ENCODE measurements at regions not wholly inside any gene's neighbourhood (a gene's known extent, or its start where the extent isn't known, plus 50 kb on each side); places are given as distances from the start of the nearest gene placed in this dataset.

- no peaks in the 10 kb centered on the region for H3K9me3 ChIP-seq (ENCODE audit: control insufficient read depth, insufficient read depth, low read length)
- no CpG with 5 or more reads among the region's 4 CpGs for WGBS (ENCODE audit: insufficient coverage, insufficient read length)
- H3K36me3 ChIP-seq (ENCODE audit: control insufficient read depth, insufficient read depth, low read length), result no peaks in the 10 kb centered on the region
- no peaks in the 10 kb centered on the region for H3K4me1 ChIP-seq (ENCODE audit: control insufficient read depth, insufficient read depth, low read length)
- DNase-seq (ENCODE audit: low read depth, low spot score), result no peak
- H3K27me3 ChIP-seq (ENCODE audit: control insufficient read depth, insufficient read depth, low read length), result no peaks in the 10 kb centered on the region
- H3K27ac ChIP-seq (ENCODE audit: low read length), result no peak overlapping the region
- no peak overlapping the region for H3K4me3 ChIP-seq (ENCODE audit: low read length)
Observed at GRCh38 chr9:111195766-111196165, 134.3 kb downstream of the OR2K2 start.

- Histone ChIP-seq H3K4me1 (ENCODE audit: control insufficient read depth, insufficient read depth, low read length) (no peaks in the 10 kb centered on the region), H3K27me3 (ENCODE audit: control insufficient read depth, insufficient read depth, low read length) (no peaks in the 10 kb centered on the region), H3K9me3 (ENCODE audit: control insufficient read depth, insufficient read depth, low read length) (no peaks in the 10 kb centered on the region), H3K4me3 (ENCODE audit: low read length) (no peak overlapping the region), H3K36me3 (ENCODE audit: control insufficient read depth, insufficient read depth, low read length) (no peaks in the 10 kb centered on the region), H3K27ac (ENCODE audit: low read length) (no peak overlapping the region)
- no peak for DNase-seq (ENCODE audit: low read depth, low spot score)
Observed at GRCh38 chr9:111193095-111193494, 136.9 kb downstream of the OR2K2 start.

- Histone ChIP-seq H3K36me3 (ENCODE audit: control insufficient read depth, insufficient read depth, low read length) (no peaks in the 10 kb centered on the region), H3K4me3 (ENCODE audit: low read length) (no peak overlapping the region), H3K4me1 (ENCODE audit: control insufficient read depth, insufficient read depth, low read length) (no peaks in the 10 kb centered on the region), H3K27me3 (ENCODE audit: control insufficient read depth, insufficient read depth, low read length) (no peaks in the 10 kb centered on the region), H3K9me3 (ENCODE audit: control insufficient read depth, insufficient read depth, low read length) (no peaks in the 10 kb centered on the region), H3K27ac (ENCODE audit: low read length) (no peak overlapping the region)
- DNase-seq (ENCODE audit: low read depth, low spot score), result no peak
- no CpG with 5 or more reads among the region's 2 CpGs for WGBS (ENCODE audit: insufficient coverage, insufficient read length)
Observed at GRCh38 chr9:111192650-111193049, 137.4 kb downstream of the OR2K2 start.

DNA sequence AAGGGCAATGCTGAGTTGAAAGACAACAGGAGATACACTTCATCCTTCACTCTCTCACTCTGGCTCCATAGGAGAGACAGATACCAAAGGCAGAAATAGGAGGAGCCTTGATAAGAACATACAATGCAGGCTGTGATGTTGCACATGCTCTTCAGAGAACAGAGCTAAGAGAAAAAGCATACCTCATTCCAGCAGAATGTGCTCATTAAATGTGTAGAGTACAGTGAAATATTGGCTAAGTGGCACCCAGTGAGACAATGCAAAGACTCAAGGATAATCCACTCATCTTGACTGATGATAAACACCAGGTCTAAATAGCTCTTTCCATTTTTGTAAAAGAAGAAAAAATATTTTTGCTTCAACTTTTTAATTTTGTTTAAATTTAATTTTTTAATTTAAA is 139.7 kb downstream of the OR2K2 start:
- Histone ChIP-seq H3K4me3 (ENCODE audit: low read length) (no peak overlapping the region), H3K27me3 (ENCODE audit: control insufficient read depth, insufficient read depth, low read length) (no peaks in the 10 kb centered on the region), H3K36me3 (ENCODE audit: control insufficient read depth, insufficient read depth, low read length) (no peaks in the 10 kb centered on the region), H3K4me1 (ENCODE audit: control insufficient read depth, insufficient read depth, low read length) (no peaks in the 10 kb centered on the region), H3K27ac (ENCODE audit: low read length) (no peak overlapping the region), H3K9me3 (ENCODE audit: control insufficient read depth, insufficient read depth, low read length) (no peaks in the 10 kb centered on the region)
- no peak for DNase-seq (ENCODE audit: low read depth, low spot score)

- no peaks in the 10 kb centered on the region for H3K27me3 ChIP-seq (ENCODE audit: control insufficient read depth, insufficient read depth, low read length)
- H3K36me3 ChIP-seq (ENCODE audit: control insufficient read depth, insufficient read depth, low read length), result no peaks in the 10 kb centered on the region
- no CpG with 5 or more reads among the region's 1 CpG for WGBS (ENCODE audit: insufficient coverage, insufficient read length)
- H3K9me3 ChIP-seq (ENCODE audit: control insufficient read depth, insufficient read depth, low read length), result no peaks in the 10 kb centered on the region
- no peak overlapping the region for H3K4me3 ChIP-seq (ENCODE audit: low read length)
- DNase-seq (ENCODE audit: low read depth, low spot score), result no peak
- H3K4me1 ChIP-seq (ENCODE audit: control insufficient read depth, insufficient read depth, low read length), result no peaks in the 10 kb centered on the region
- no peak overlapping the region for H3K27ac ChIP-seq (ENCODE audit: low read length)
Observed at GRCh38 chr9:111187376-111187775, 142.6 kb downstream of the OR2K2 start.

DNA sequence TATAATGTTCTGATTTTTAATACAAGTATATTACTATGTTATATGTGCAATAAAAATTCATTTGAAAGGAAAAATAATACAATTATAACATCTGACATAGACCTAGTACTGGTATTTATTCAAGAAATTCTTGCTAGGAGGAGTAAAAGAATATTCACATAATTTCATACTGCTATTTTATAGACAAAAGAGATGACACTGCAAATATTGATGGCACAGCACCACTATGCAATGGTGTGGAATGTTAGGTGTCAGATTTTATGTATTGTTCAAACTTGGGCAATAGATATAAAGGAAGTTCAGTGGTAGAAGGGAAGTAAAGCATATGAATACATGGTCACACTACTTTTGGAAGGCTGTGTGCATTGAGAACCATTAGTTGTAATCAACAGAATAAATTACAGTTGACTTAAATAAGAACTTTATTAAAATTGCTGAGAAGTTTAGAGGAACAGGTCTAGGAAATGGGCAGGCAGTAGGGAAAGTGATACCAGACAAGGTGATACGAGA is 143.9 kb downstream of the OR2K2 start:
- WGBS (ENCODE audit: insufficient coverage, insufficient read length), result no CpG with 5 or more reads among the region's 1 CpG
- Histone ChIP-seq H3K27ac (ENCODE audit: low read length) (no peak overlapping the region), H3K27me3 (ENCODE audit: control insufficient read depth, insufficient read depth, low read length) (no peaks in the 10 kb centered on the region), H3K36me3 (ENCODE audit: control insufficient read depth, insufficient read depth, low read length) (no peaks in the 10 kb centered on the region), H3K4me3 (ENCODE audit: low read length) (no peak overlapping the region), H3K9me3 (ENCODE audit: control insufficient read depth, insufficient read depth, low read length) (no peaks in the 10 kb centered on the region), H3K4me1 (ENCODE audit: control insufficient read depth, insufficient read depth, low read length) (no peaks in the 10 kb centered on the region)
- no peak for DNase-seq (ENCODE audit: low read depth, low spot score)

- Histone ChIP-seq H3K4me1 (ENCODE audit: control insufficient read depth, insufficient read depth, low read length) (no peaks in the 10 kb centered on the region), H3K36me3 (ENCODE audit: control insufficient read depth, insufficient read depth, low read length) (no peaks in the 10 kb centered on the region), H3K27me3 (ENCODE audit: control insufficient read depth, insufficient read depth, low read length) (no peaks in the 10 kb centered on the region), H3K4me3 (ENCODE audit: low read length) (no peak overlapping the region), H3K27ac (ENCODE audit: low read length) (no peak overlapping the region), H3K9me3 (ENCODE audit: control insufficient read depth, insufficient read depth, low read length) (no peaks in the 10 kb centered on the region)
- WGBS (ENCODE audit: insufficient coverage, insufficient read length), result no CpG with 5 or more reads among the region's 2 CpGs
- no peak for DNase-seq (ENCODE audit: low read depth, low spot score)
Observed at GRCh38 chr9:111180811-111181210, 142.5 kb upstream of the LPAR1 start.

- no peaks in the 10 kb centered on the region for H3K4me1 ChIP-seq (ENCODE audit: control insufficient read depth, insufficient read depth, low read length)
- no peaks in the 10 kb centered on the region for H3K36me3 ChIP-seq (ENCODE audit: control insufficient read depth, insufficient read depth, low read length)
- no CpG with 5 or more reads among the region's 5 CpGs for WGBS (ENCODE audit: insufficient coverage, insufficient read length)
- no peak for DNase-seq (ENCODE audit: low read depth, low spot score)
- H3K27me3 ChIP-seq (ENCODE audit: control insufficient read depth, insufficient read depth, low read length), result no peaks in the 10 kb centered on the region
- no peak overlapping the region for H3K4me3 ChIP-seq (ENCODE audit: low read length)
- no peak overlapping the region for H3K27ac ChIP-seq (ENCODE audit: low read length)
- no peaks in the 10 kb centered on the region for H3K9me3 ChIP-seq (ENCODE audit: control insufficient read depth, insufficient read depth, low read length)
Observed at GRCh38 chr9:111179577-111179976, 141.3 kb upstream of the LPAR1 start.

- WGBS (ENCODE audit: insufficient coverage, insufficient read length), result 80% methylated on average over 1 of the region's 9 CpGs
- H3K27ac ChIP-seq (ENCODE audit: low read length), result no peak overlapping the region
- no peaks in the 10 kb centered on the region for H3K36me3 ChIP-seq (ENCODE audit: control insufficient read depth, insufficient read depth, low read length)
- DNase-seq (ENCODE audit: low read depth, low spot score), result no peak
- H3K4me3 ChIP-seq (ENCODE audit: low read length), result no peak overlapping the region
- H3K27me3 ChIP-seq (ENCODE audit: control insufficient read depth, insufficient read depth, low read length), result no peaks in the 10 kb centered on the region
- no peaks in the 10 kb centered on the region for H3K4me1 ChIP-seq (ENCODE audit: control insufficient read depth, insufficient read depth, low read length)
- H3K9me3 ChIP-seq (ENCODE audit: control insufficient read depth, insufficient read depth, low read length), result no peaks in the 10 kb centered on the region
Observed at GRCh38 chr9:111178331-111179055, 140.2 kb upstream of the LPAR1 start.

- Histone ChIP-seq H3K9me3 (ENCODE audit: control insufficient read depth, insufficient read depth, low read length) (no peaks in the 10 kb centered on the region), H3K27ac (ENCODE audit: low read length) (no peak overlapping the region), H3K27me3 (ENCODE audit: control insufficient read depth, insufficient read depth, low read length) (no peaks in the 10 kb centered on the region), H3K4me3 (ENCODE audit: low read length) (no peak overlapping the region), H3K4me1 (ENCODE audit: control insufficient read depth, insufficient read depth, low read length) (no peaks in the 10 kb centered on the region), H3K36me3 (ENCODE audit: control insufficient read depth, insufficient read depth, low read length) (no peaks in the 10 kb centered on the region)
- DNase-seq (ENCODE audit: low read depth, low spot score), result no peak
- no CpG with 5 or more reads among the region's 6 CpGs for WGBS (ENCODE audit: insufficient coverage, insufficient read length)
Observed at GRCh38 chr9:111176511-111176910, 138.2 kb upstream of the LPAR1 start.

GRCh38 chr9:111175350-111175749 is 137.1 kb upstream of the LPAR1 start:
- DNase-seq (ENCODE audit: low read depth, low spot score), result no peak
- Histone ChIP-seq H3K4me1 (ENCODE audit: control insufficient read depth, insufficient read depth, low read length) (no peaks in the 10 kb centered on the region), H3K9me3 (ENCODE audit: control insufficient read depth, insufficient read depth, low read length) (no peaks in the 10 kb centered on the region), H3K27ac (ENCODE audit: low read length) (no peak overlapping the region), H3K4me3 (ENCODE audit: low read length) (no peak overlapping the region), H3K36me3 (ENCODE audit: control insufficient read depth, insufficient read depth, low read length) (no peaks in the 10 kb centered on the region), H3K27me3 (ENCODE audit: control insufficient read depth, insufficient read depth, low read length) (no peaks in the 10 kb centered on the region)
